HCT116 (cell line): ENCODE measurements at regions not wholly inside any gene's neighbourhood (a gene's known extent, or its start where the extent isn't known, plus 50 kb on each side); places are given as distances from the start of the nearest gene placed in this dataset.

Source experiments
- ATAC-seq: fragments of 200-7000 bp; cut with Tn5 transposase; 2 replicates; pipeline ENCODE4 v1.9.1; 2020; ENCODE audit warnings: mild to moderate bottlenecking, moderate library complexity
- BruUV-seq: library from RNA; stranded (reverse); fragments of 400-500 nt; replicated peaks from 2 replicates; lab custom pipeline; 2021; lab: Mats Ljungman, UMichigan
- CTCF ChIA-PET: fragments of 300-600 bp; sonication (Branson Sonifier 250); formaldehyde crosslinking; loops from one replicate; lab custom pipeline; 2021; ENCODE audit warnings: antibody characterized with exemption; lab: Charles Lee
- POLR2A ChIA-PET: fragments of 300-600, 350-600 bp; sonication (Branson Sonifier 250); formaldehyde crosslinking; loops from one replicate; lab custom pipeline; 2021; ENCODE audit warnings: antibody characterized with exemption; lab: Charles Lee
- RAD21 ChIA-PET, 2 experiments: fragments of 300-600 bp; sonication (Branson Sonifier 250); formaldehyde crosslinking; loops; one replicate each; lab custom pipeline; 2023; ENCODE audit warnings: low total read pairs in 2 of 2; ENCODE audit not compliant: uncharacterized antibody in 2 of 2, unreplicated experiment in 2 of 2, low non-redundant PET in 1 of 2; lab: Charles Lee
- DNase-seq: peaks from one replicate; pipeline ENCODE4 v3.0.0-alpha.2; 2010; ENCODE audit warnings: low read depth, low spot score
- H2AFZ ChIP-seq: fragments of 200-600 bp; shearing (Covaris generic), sonication (generic); 2 replicates; pipeline ENCODE4 v1.6.1; 2017; ENCODE audit warnings: low read depth, mixed run types, mixed read lengths, antibody characterized with exemption, low read length; ENCODE audit not compliant: poor library complexity, severe bottlenecking
- H3K27ac ChIP-seq: 2 replicates; pipeline ENCODE4 v1.5.1; 2012; ENCODE audit warnings: low read depth, low read length
- H3K27me3 ChIP-seq: fragments of 200-600 bp; sonication (generic); 2 replicates; pipeline ENCODE4 v1.6.1; 2016; ENCODE audit warnings: mixed run types, low read length, mixed read lengths; ENCODE audit not compliant: insufficient read depth
- H3K36me3 ChIP-seq, 2 experiments: fragments of 200-500 bp in 1 of 2; fragments of 200-600 bp in 1 of 2; sonication (Bioruptor generic) in 1 of 2; sonication (generic) in 1 of 2; 2 replicates each; pipeline versions ENCODE4 v1.5.1 to v1.6.1; 2014 to 2016; ENCODE audit warnings: low read length in 2 of 2, inconsistent platforms in 1 of 2, mixed read lengths in 1 of 2, mixed run types in 1 of 2; ENCODE audit not compliant: insufficient read depth in 2 of 2, control insufficient read depth in 1 of 2
- H3K4me1 ChIP-seq, 2 experiments: fragments of 200-600 bp in 1 of 2; sonication (generic) in 1 of 2; 2 replicates each; pipeline versions ENCODE4 v1.5.1 to v1.6.1; 2012 to 2017; ENCODE audit warnings: low read length in 2 of 2, inconsistent platforms in 1 of 2, mild to moderate bottlenecking in 1 of 2, mixed read lengths in 1 of 2, mixed run types in 1 of 2, moderate library complexity in 1 of 2; ENCODE audit not compliant: insufficient read depth in 2 of 2, control insufficient read depth in 1 of 2
- H3K4me2 ChIP-seq: fragments of 200-600 bp; sonication (generic); 2 replicates; pipeline ENCODE4 v1.6.1; 2017; ENCODE audit warnings: mixed run types, low read length, mixed read lengths
- H3K4me3 ChIP-seq, 2 experiments: fragments of 200-600 bp in 1 of 2; sonication (generic) in 1 of 2; replicated peaks in 1 of 2; 2 replicates each; pipeline ENCODE4 v1.5.1; 2011 to 2016; ENCODE audit warnings: low read length in 2 of 2, control low read depth in 1 of 2, low read depth in 1 of 2, mild to moderate bottlenecking in 1 of 2, mixed read lengths in 1 of 2, mixed run types in 1 of 2
- H3K79me2 ChIP-seq: fragments of 200-600 bp; sonication (generic); 2 replicates; pipeline ENCODE4 v1.6.1; 2017; ENCODE audit warnings: mild to moderate bottlenecking, mixed run types, low read length, moderate library complexity, mixed read lengths; ENCODE audit not compliant: insufficient read depth
- H3K9ac ChIP-seq: fragments of 200-600 bp; sonication (generic); 2 replicates; pipeline ENCODE4 v1.6.1; 2016; ENCODE audit warnings: low read length, mixed read lengths
- H3K9me2 ChIP-seq: fragments of 200-600 bp; sonication (generic), shearing (Covaris generic); 2 replicates; pipeline ENCODE4 v1.6.1; 2017; ENCODE audit warnings: mixed run types, mild to moderate bottlenecking, moderate library complexity; ENCODE audit not compliant: insufficient read depth
- H3K9me3 ChIP-seq, 2 experiments: fragments of 200-500 bp in 1 of 2; fragments of 200-600 bp in 1 of 2; sonication (Bioruptor generic) in 1 of 2; sonication (generic) in 1 of 2; 2 replicates each; pipeline ENCODE4 v1.6.1; 2014 to 2017; ENCODE audit warnings: low read length in 2 of 2, mixed read lengths in 2 of 2, inconsistent platforms in 1 of 2, low read depth in 1 of 2, mild to moderate bottlenecking in 1 of 2, mixed run types in 1 of 2, moderate library complexity in 1 of 2; ENCODE audit not compliant: control insufficient read depth in 1 of 2, insufficient read depth in 1 of 2
- H4K20me1 ChIP-seq: fragments of 200-600 bp; sonication (generic), shearing (Covaris generic); 2 replicates; pipeline ENCODE4 v1.6.1; 2017; ENCODE audit warnings: mixed run types, mild to moderate bottlenecking, moderate library complexity; ENCODE audit not compliant: insufficient read depth
- CBX3 ChIP-seq: IDR thresholded peaks from 2 replicates; pipeline ENCODE4 v1.6.1; 2012; ENCODE audit warnings: low read depth
- EGR1 ChIP-seq: IDR thresholded peaks from 2 replicates; pipeline ENCODE4 v1.6.1; 2012; ENCODE audit warnings: low read depth
- EZH2 ChIP-seq: fragments of 200-600 bp; sonication (generic); IDR thresholded peaks from 2 replicates; pipeline ENCODE4 v1.6.1; 2017; ENCODE audit warnings: antibody characterized with exemption, mixed run types
- EZH2phosphoT487 ChIP-seq: fragments of 200-600 bp; IDR thresholded peaks from 2 replicates; pipeline ENCODE4 v1.6.1; 2018; ENCODE audit warnings: antibody characterized with exemption, borderline replicate concordance
- FOSL1 ChIP-seq: IDR thresholded peaks from 2 replicates; pipeline ENCODE4 v1.6.1; 2012; ENCODE audit warnings: low read depth
- SIN3A ChIP-seq: IDR thresholded peaks from 2 replicates; pipeline ENCODE4 v1.6.1; 2012; ENCODE audit warnings: low read depth
- SP1 ChIP-seq: IDR thresholded peaks from 2 replicates; pipeline ENCODE4 v1.6.1; 2012; ENCODE audit warnings: low read depth
- TCF7L2 ChIP-seq: IDR thresholded peaks from 2 replicates; pipeline ENCODE4 v1.7.0; 2011; ENCODE audit warnings: borderline replicate concordance, inconsistent platforms; ENCODE audit not compliant: insufficient read depth, insufficient read length; ENCODE audit errors: extremely low read depth
- ZNF274 ChIP-seq: fragments of 200-500 bp; sonication (Bioruptor generic); IDR thresholded peaks from 2 replicates; pipeline ENCODE4 v1.6.1; 2014; ENCODE audit warnings: mild to moderate bottlenecking, low read depth, low read length, inconsistent platforms
- intact Hi-C: fragments of 100-400 bp; cut with micrococcal nuclease; formaldehyde crosslinking; loops from 2 replicates; pipeline ENCODE4 v1.10.0; 2022
- TF ChIP-seq, protein P1 (sequence below): IDR thresholded peaks from 2 replicates; pipeline ENCODE4 v1.6.1; 2011; ENCODE audit warnings: mild to moderate bottlenecking, low read length, moderate library complexity; ENCODE audit not compliant: insufficient replicate concordance; ENCODE audit errors: extremely low read depth
- TF ChIP-seq, protein P2 (sequence below), 3 experiments: fragments of 200-600 bp in 1 of 3; sonication (generic) in 1 of 3; IDR thresholded peaks in 2 of 3; conservative IDR thresholded peaks in 1 of 3; 2 replicates each; pipeline ENCODE4 v1.5.1; 2012 to 2017; ENCODE audit warnings: low read depth in 2 of 3, low read length in 2 of 3, antibody characterized with exemption in 1 of 3, borderline replicate concordance in 1 of 3, control low read depth in 1 of 3, mild to moderate bottlenecking in 1 of 3, mixed read lengths in 1 of 3, mixed run types in 1 of 3, moderate library complexity in 1 of 3; ENCODE audit not compliant: insufficient read depth in 1 of 3
- TF ChIP-seq, protein P3 (sequence below): IDR thresholded peaks from 2 replicates; pipeline ENCODE4 v1.6.1; 2012; ENCODE audit warnings: low read depth

DNA sequence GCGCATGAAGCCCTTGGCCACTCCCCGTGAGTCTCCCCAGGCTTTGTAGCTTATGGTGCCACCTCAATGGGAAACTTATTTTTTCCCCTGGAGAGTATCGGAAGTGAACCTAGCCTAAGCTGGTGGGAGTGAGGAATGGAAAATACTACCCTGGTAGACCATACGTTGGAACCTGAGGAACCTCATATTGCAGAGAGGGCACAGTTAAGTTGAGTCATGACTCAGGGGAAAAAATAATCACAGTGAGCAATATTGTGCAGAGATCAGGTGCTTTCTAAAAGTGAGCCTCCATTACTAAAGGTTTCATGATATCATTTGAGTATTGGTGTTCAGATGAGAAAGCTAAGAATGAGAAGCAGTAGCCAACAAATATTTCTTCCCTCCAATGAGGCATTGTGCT, 360.5 kb upstream of the NT5C1B start:
- Histone ChIP-seq H3K9ac (no peak overlapping the region), H4K20me1 (no peaks in the 10 kb centered on the region), H2AFZ (no peak overlapping the region), H3K9me2 (no peaks in the 10 kb centered on the region), H3K9me3 (no peaks in the 10 kb centered on the region), H3K4me3 (no peak overlapping the region), H3K27me3 (no peaks in the 10 kb centered on the region), H3K4me2 (no peak overlapping the region), H3K79me2 (no peaks in the 10 kb centered on the region), H3K36me3 (no peaks in the 10 kb centered on the region), H3K27ac (no peak overlapping the region), H3K4me1 (no peaks in the 10 kb centered on the region)
- no peak for ATAC-seq
- TF ChIP-seq, protein P1, sequence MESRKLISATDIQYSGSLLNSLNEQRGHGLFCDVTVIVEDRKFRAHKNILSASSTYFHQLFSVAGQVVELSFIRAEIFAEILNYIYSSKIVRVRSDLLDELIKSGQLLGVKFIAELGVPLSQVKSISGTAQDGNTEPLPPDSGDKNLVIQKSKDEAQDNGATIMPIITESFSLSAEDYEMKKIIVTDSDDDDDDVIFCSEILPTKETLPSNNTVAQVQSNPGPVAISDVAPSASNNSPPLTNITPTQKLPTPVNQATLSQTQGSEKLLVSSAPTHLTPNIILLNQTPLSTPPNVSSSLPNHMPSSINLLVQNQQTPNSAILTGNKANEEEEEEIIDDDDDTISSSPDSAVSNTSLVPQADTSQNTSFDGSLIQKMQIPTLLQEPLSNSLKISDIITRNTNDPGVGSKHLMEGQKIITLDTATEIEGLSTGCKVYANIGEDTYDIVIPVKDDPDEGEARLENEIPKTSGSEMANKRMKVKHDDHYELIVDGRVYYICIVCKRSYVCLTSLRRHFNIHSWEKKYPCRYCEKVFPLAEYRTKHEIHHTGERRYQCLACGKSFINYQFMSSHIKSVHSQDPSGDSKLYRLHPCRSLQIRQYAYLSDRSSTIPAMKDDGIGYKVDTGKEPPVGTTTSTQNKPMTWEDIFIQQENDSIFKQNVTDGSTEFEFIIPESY = no peak
- TF ChIP-seq SIN3A = no peak
- TF ChIP-seq CBX3 = no peak
- TF ChIP-seq SP1 = no peak
- no peak for TF ChIP-seq TCF7L2
- BruUV-seq = no TSS peak
- intact Hi-C loops = no loop called here
- POLR2A ChIA-PET = no interaction called here
- CTCF ChIA-PET = no interaction called here
- DNase-seq = no peak
- RAD21 ChIA-PET = no interaction called here

DNA sequence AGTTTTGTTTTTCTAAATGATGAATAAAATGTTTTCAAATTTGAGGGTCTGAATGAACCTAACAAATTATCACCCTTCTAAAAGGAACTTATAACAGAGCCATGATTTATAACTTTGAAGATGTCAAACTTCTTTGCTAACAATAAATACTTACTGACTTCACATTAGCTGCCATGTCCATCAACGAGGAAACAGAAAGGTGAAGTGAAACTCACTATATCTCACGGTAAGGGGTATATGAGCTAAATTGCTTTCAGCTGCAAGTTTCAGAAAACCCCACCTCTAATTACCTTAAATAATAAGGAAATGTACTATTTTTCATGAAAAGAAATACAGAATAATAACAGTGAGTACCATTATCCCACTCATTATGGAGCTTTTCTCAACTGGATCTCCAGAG, 350.8 kb upstream of the NT5C1B start:
- no TSS peak for BruUV-seq
- Histone ChIP-seq H3K9me3 (no peaks in the 10 kb centered on the region), H3K27ac (no peak overlapping the region), H3K79me2 (no peaks in the 10 kb centered on the region), H2AFZ (no peak overlapping the region), H3K27me3 (no peaks in the 10 kb centered on the region), H3K4me2 (no peak overlapping the region), H3K4me1 (no peaks in the 10 kb centered on the region), H3K9me2 (no peaks in the 10 kb centered on the region), H4K20me1 (no peaks in the 10 kb centered on the region), H3K4me3 (no peak overlapping the region), H3K36me3 (no peaks in the 10 kb centered on the region), H3K9ac (no peak overlapping the region)
- RAD21 ChIA-PET = no interaction called here
- DNase-seq = no peak
- POLR2A ChIA-PET = no interaction called here
- ATAC-seq = no peak
- CTCF ChIA-PET = no interaction called here
- intact Hi-C loops = no loop called here
- TF ChIP-seq, protein P2, sequence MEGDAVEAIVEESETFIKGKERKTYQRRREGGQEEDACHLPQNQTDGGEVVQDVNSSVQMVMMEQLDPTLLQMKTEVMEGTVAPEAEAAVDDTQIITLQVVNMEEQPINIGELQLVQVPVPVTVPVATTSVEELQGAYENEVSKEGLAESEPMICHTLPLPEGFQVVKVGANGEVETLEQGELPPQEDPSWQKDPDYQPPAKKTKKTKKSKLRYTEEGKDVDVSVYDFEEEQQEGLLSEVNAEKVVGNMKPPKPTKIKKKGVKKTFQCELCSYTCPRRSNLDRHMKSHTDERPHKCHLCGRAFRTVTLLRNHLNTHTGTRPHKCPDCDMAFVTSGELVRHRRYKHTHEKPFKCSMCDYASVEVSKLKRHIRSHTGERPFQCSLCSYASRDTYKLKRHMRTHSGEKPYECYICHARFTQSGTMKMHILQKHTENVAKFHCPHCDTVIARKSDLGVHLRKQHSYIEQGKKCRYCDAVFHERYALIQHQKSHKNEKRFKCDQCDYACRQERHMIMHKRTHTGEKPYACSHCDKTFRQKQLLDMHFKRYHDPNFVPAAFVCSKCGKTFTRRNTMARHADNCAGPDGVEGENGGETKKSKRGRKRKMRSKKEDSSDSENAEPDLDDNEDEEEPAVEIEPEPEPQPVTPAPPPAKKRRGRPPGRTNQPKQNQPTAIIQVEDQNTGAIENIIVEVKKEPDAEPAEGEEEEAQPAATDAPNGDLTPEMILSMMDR (IDR thresholded peaks at IDR 0.05 in 2 of 3, conservative IDR thresholded peaks at IDR 0.05 in 1 of 3; ENCODE audit: borderline replicate concordance in 1 of 3, insufficient read depth in 1 of 3, low read depth in 2 of 3, low read length in 2 of 3) = no peak
- TF ChIP-seq TCF7L2 (no peak), CBX3 (no peak), EZH2 (no peak), EGR1 (no peak), EZH2phosphoT487 (no peak), FOSL1 (no peak), ZNF274 (no peak), SP1 (no peak), SIN3A (no peak)
- TF ChIP-seq, protein P3, sequence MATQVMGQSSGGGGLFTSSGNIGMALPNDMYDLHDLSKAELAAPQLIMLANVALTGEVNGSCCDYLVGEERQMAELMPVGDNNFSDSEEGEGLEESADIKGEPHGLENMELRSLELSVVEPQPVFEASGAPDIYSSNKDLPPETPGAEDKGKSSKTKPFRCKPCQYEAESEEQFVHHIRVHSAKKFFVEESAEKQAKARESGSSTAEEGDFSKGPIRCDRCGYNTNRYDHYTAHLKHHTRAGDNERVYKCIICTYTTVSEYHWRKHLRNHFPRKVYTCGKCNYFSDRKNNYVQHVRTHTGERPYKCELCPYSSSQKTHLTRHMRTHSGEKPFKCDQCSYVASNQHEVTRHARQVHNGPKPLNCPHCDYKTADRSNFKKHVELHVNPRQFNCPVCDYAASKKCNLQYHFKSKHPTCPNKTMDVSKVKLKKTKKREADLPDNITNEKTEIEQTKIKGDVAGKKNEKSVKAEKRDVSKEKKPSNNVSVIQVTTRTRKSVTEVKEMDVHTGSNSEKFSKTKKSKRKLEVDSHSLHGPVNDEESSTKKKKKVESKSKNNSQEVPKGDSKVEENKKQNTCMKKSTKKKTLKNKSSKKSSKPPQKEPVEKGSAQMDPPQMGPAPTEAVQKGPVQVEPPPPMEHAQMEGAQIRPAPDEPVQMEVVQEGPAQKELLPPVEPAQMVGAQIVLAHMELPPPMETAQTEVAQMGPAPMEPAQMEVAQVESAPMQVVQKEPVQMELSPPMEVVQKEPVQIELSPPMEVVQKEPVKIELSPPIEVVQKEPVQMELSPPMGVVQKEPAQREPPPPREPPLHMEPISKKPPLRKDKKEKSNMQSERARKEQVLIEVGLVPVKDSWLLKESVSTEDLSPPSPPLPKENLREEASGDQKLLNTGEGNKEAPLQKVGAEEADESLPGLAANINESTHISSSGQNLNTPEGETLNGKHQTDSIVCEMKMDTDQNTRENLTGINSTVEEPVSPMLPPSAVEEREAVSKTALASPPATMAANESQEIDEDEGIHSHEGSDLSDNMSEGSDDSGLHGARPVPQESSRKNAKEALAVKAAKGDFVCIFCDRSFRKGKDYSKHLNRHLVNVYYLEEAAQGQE = no peak
